Endodermal cell (in vitro differentiated cells): ENCODE measurements at regions not wholly inside any gene's neighbourhood (a gene's known extent, or its start where the extent isn't known, plus 50 kb on each side); places are given as distances from the start of the nearest gene placed in this dataset.

Experiments used
- DNase-seq: peaks from one replicate; pipeline ENCODE4 v3.0.0-alpha.2; 2017
- H3K27ac ChIP-seq: 2 replicates; pipeline ENCODE4 v1.5.1; 2013; ENCODE audit warnings: mild to moderate bottlenecking, low read depth, low read length, moderate library complexity
- H3K27me3 ChIP-seq: 2 replicates; pipeline ENCODE4 v1.6.1; 2013; ENCODE audit warnings: mild to moderate bottlenecking, low read length, moderate library complexity; ENCODE audit not compliant: insufficient read depth, control insufficient read depth, poor library complexity, severe bottlenecking
- H3K36me3 ChIP-seq: 2 replicates; pipeline ENCODE4 v1.7.0; 2013; ENCODE audit warnings: mild to moderate bottlenecking, low read length, moderate library complexity; ENCODE audit not compliant: control insufficient read depth, insufficient read depth
- H3K4me1 ChIP-seq: one replicate; pipeline ENCODE4 v1.7.0; 2013; ENCODE audit warnings: low read length; ENCODE audit not compliant: control insufficient read depth, insufficient read depth
- H3K4me3 ChIP-seq: 2 replicates; pipeline ENCODE4 v1.5.1; 2013; ENCODE audit warnings: mild to moderate bottlenecking, low read length, moderate library complexity
- H3K9ac ChIP-seq: 2 replicates; pipeline ENCODE4 v1.6.1; 2013; ENCODE audit warnings: mild to moderate bottlenecking, low read length, moderate library complexity; ENCODE audit not compliant: poor library complexity, severe bottlenecking; ENCODE audit errors: extremely low read depth
- H3K9me3 ChIP-seq: 2 replicates; pipeline ENCODE4 v1.6.1; 2013; ENCODE audit warnings: mild to moderate bottlenecking, low read length, moderate library complexity; ENCODE audit not compliant: control insufficient read depth
- H3K27ac Mint-ChIP-seq: 2 replicates; pipeline ENCODE4 v1.8.0; 2020; ENCODE audit warnings: mixed read lengths
- H3K27me3 Mint-ChIP-seq: 2 replicates; pipeline ENCODE4 v1.8.0; 2021; ENCODE audit warnings: mild to moderate bottlenecking, mixed read lengths; ENCODE audit not compliant: insufficient read depth
- H3K36me3 Mint-ChIP-seq: 2 replicates; pipeline ENCODE4 v1.8.0; 2020; ENCODE audit warnings: low read depth, mixed read lengths
- H3K4me1 Mint-ChIP-seq: 2 replicates; pipeline ENCODE4 v1.8.0; 2020; ENCODE audit warnings: mixed read lengths
- H3K4me3 Mint-ChIP-seq: 2 replicates; pipeline ENCODE4 v1.8.0; 2020; ENCODE audit warnings: mild to moderate bottlenecking, moderate library complexity, mixed read lengths
- H3K9me3 Mint-ChIP-seq: 2 replicates; pipeline ENCODE4 v1.8.0; 2020; ENCODE audit warnings: mild to moderate bottlenecking, mixed read lengths
- CTCF ChIP-seq: fragments of 200-600 bp; sonication (generic); conservative IDR thresholded peaks from 2 replicates; pipeline ENCODE4 v1.5.0; 2021; ENCODE audit warnings: antibody characterized with exemption, mild to moderate bottlenecking
- WGBS, 2 experiments: methylation state at CpG; one replicate each; pipeline versions ENCODE4 v1.1.5 to v1.1.7; 2013; ENCODE audit warnings: missing lambda C conversion rate in 2 of 2, mixed read lengths in 1 of 2; ENCODE audit not compliant: insufficient coverage in 1 of 2, insufficient read length in 1 of 2; 5-methylcytosine and 5-hydroxymethylcytosine counted together

- Histone ChIP-seq H3K36me3 (no peaks in the 10 kb centered on the region), H3K27me3 (no peaks in the 10 kb centered on the region), H3K27ac (no peak overlapping the region), H3K9ac (no peak overlapping the region), H3K4me1 (no peaks in the 10 kb centered on the region), H3K9me3 (no peaks in the 10 kb centered on the region), H3K4me3 (no peak overlapping the region)
- Mint-ChIP-seq H3K27ac (no peak overlapping the region), H3K4me1 (no peaks in the 10 kb centered on the region), H3K27me3 (no peaks in the 10 kb centered on the region), H3K36me3 (no peaks in the 10 kb centered on the region), H3K4me3 (no peak overlapping the region), H3K9me3 (no peaks in the 10 kb centered on the region)
- 89 to 94% methylated on average over 3 of the region's 3 CpGs for WGBS, 2 experiments
- peak; percentile 54 for TF ChIP-seq CTCF
- no peak for DNase-seq
Observed at GRCh38 chr4:152235718-152236117, 300.2 kb downstream of the FBXW7 start.

- Histone ChIP-seq H3K9ac (no peak overlapping the region), H3K27ac (no peak overlapping the region), H3K27me3 (no peaks in the 10 kb centered on the region), H3K36me3 (no peaks in the 10 kb centered on the region), H3K4me3 (no peak overlapping the region), H3K9me3 (no peaks in the 10 kb centered on the region), H3K4me1 (no peaks in the 10 kb centered on the region)
- Mint-ChIP-seq H3K27me3 (no peaks in the 10 kb centered on the region), H3K4me3 (no peak overlapping the region), H3K4me1 (peaks cover 2% of the 10 kb centered on the region), H3K9me3 (peaks cover 8% of the 10 kb centered on the region), H3K36me3 (no peaks in the 10 kb centered on the region), H3K27ac (no peak overlapping the region)
- TF ChIP-seq CTCF, result no peak
- no peak for DNase-seq
- whole genome bisulfite sequencing, 2 experiments, result 88 to 89% methylated on average over 3 of the region's 3 CpGs
Observed at GRCh38 chr4:152234571-152234970, 301.3 kb downstream of the FBXW7 start.

- 96 to 100% methylated on average over 1 of the region's 2 CpGs for WGBS, 2 experiments
- Histone ChIP-seq H3K4me3 (no peak overlapping the region), H3K36me3 (no peaks in the 10 kb centered on the region), H3K27me3 (peaks cover 6% of the 10 kb centered on the region), H3K9ac (no peak overlapping the region), H3K27ac (no peak overlapping the region), H3K9me3 (no peaks in the 10 kb centered on the region), H3K4me1 (no peaks in the 10 kb centered on the region)
- no peak overlapping the region for H3K4me3 Mint-ChIP-seq
- DNase-seq, result no peak
- no peak overlapping the region for H3K27ac Mint-ChIP-seq
- no peak for TF ChIP-seq CTCF
- no peaks in the 10 kb centered on the region for H3K36me3 Mint-ChIP-seq
- H3K27me3 Mint-ChIP-seq, result peaks cover 5% of the 10 kb centered on the region
- H3K4me1 Mint-ChIP-seq, result peaks cover 6% of the 10 kb centered on the region
- peaks cover 8% of the 10 kb centered on the region for H3K9me3 Mint-ChIP-seq
Observed at GRCh38 chr4:152232271-152232670, 303.6 kb downstream of the FBXW7 start.
